GM12875 (cell line): ENCODE measurements at regions not wholly inside any gene's neighbourhood (a gene's known extent, or its start where the extent isn't known, plus 50 kb on each side); places are given as distances from the start of the nearest gene placed in this dataset.
"Not testable (repeated sequence)": the region's sequence is repeated elsewhere in the genome, so short reads cannot be mapped to it uniquely, and the experiment has no call there.

Experiments used
- H3K4me3 ChIP-seq: one replicate; pipeline ENCODE4 v1.5.1; 2011; ENCODE audit warnings: low read depth, low read length, control low read depth
- CTCF ChIP-seq: IDR thresholded peaks from 2 replicates; pipeline ENCODE4 v1.5.1; 2011; ENCODE audit warnings: low read depth, mild to moderate bottlenecking, control low read depth, inconsistent platforms, low read length, moderate library complexity, borderline replicate concordance; ENCODE audit not compliant: insufficient read depth

- no peak for TF ChIP-seq CTCF
- H3K4me3 ChIP-seq, result no peak overlapping the region
Measured at GRCh38 chr9:101836021-101836420, 97.6 kb upstream of the GRIN3A start.

GRCh38 chr9:101832486-101832885, 94.0 kb upstream of the GRIN3A start:
- TF ChIP-seq CTCF, result no peak
- H3K4me3 ChIP-seq, result no peak overlapping the region

- H3K4me3 ChIP-seq, result not testable (repeated sequence)
Measured at GRCh38 chr9:101821450-101821849, 83.0 kb upstream of the GRIN3A start.

- not testable (repeated sequence) for H3K4me3 ChIP-seq
Measured at GRCh38 chr9:101820983-101821382, 82.5 kb upstream of the GRIN3A start.

- H3K4me3 ChIP-seq, result no peak overlapping the region
- no peak for TF ChIP-seq CTCF
Measured at GRCh38 chr9:101814064-101814463, 75.6 kb upstream of the GRIN3A start.

GRCh38 chr9:101807879-101808278, 69.4 kb upstream of the GRIN3A start:
- H3K4me3 ChIP-seq, result not testable (repeated sequence)

GRCh38 chr9:101796044-101796443, 57.6 kb upstream of the GRIN3A start:
- TF ChIP-seq CTCF, result no peak
- H3K4me3 ChIP-seq, result no peak overlapping the region

- no peak for TF ChIP-seq CTCF
- no peak overlapping the region for H3K4me3 ChIP-seq
Measured at GRCh38 chr9:101795147-101795546, 56.7 kb upstream of the GRIN3A start.

- no peak for TF ChIP-seq CTCF
- H3K4me3 ChIP-seq, result no peak overlapping the region
Measured at GRCh38 chr9:101792475-101792874, 54.0 kb upstream of the GRIN3A start.
